HCT116 (cell line): ENCODE measurements at regions not wholly inside any gene's neighbourhood (a gene's known extent, or its start where the extent isn't known, plus 50 kb on each side); places are given as distances from the start of the nearest gene placed in this dataset.

Experiments
- ATAC-seq: fragments of 200-7000 bp; cut with Tn5 transposase; 2 replicates; pipeline ENCODE4 v1.9.1; 2020; ENCODE audit warnings: mild to moderate bottlenecking, moderate library complexity
- BruUV-seq: library from RNA; stranded (reverse); fragments of 400-500 nt; replicated peaks from 2 replicates; lab custom pipeline; 2021; lab: Mats Ljungman, UMichigan
- CTCF ChIA-PET: fragments of 300-600 bp; sonication (Branson Sonifier 250); formaldehyde crosslinking; loops from one replicate; lab custom pipeline; 2021; ENCODE audit warnings: antibody characterized with exemption; lab: Charles Lee
- POLR2A ChIA-PET: fragments of 300-600, 350-600 bp; sonication (Branson Sonifier 250); formaldehyde crosslinking; loops from one replicate; lab custom pipeline; 2021; ENCODE audit warnings: antibody characterized with exemption; lab: Charles Lee
- RAD21 ChIA-PET, 2 experiments: fragments of 300-600 bp; sonication (Branson Sonifier 250); formaldehyde crosslinking; loops; one replicate each; lab custom pipeline; 2023; ENCODE audit warnings: low total read pairs in 2 of 2; ENCODE audit not compliant: uncharacterized antibody in 2 of 2, unreplicated experiment in 2 of 2, low non-redundant PET in 1 of 2; lab: Charles Lee
- DNase-seq: peaks from one replicate; pipeline ENCODE4 v3.0.0-alpha.2; 2010; ENCODE audit warnings: low read depth, low spot score
- H2AFZ ChIP-seq: fragments of 200-600 bp; shearing (Covaris generic), sonication (generic); 2 replicates; pipeline ENCODE4 v1.6.1; 2017; ENCODE audit warnings: low read depth, mixed run types, mixed read lengths, antibody characterized with exemption, low read length; ENCODE audit not compliant: poor library complexity, severe bottlenecking
- H3K27ac ChIP-seq: 2 replicates; pipeline ENCODE4 v1.5.1; 2012; ENCODE audit warnings: low read depth, low read length
- H3K27me3 ChIP-seq: fragments of 200-600 bp; sonication (generic); 2 replicates; pipeline ENCODE4 v1.6.1; 2016; ENCODE audit warnings: mixed run types, low read length, mixed read lengths; ENCODE audit not compliant: insufficient read depth
- H3K36me3 ChIP-seq, 2 experiments: fragments of 200-500 bp in 1 of 2; fragments of 200-600 bp in 1 of 2; sonication (Bioruptor generic) in 1 of 2; sonication (generic) in 1 of 2; 2 replicates each; pipeline versions ENCODE4 v1.5.1 to v1.6.1; 2014 to 2016; ENCODE audit warnings: low read length in 2 of 2, inconsistent platforms in 1 of 2, mixed read lengths in 1 of 2, mixed run types in 1 of 2; ENCODE audit not compliant: insufficient read depth in 2 of 2, control insufficient read depth in 1 of 2
- H3K4me1 ChIP-seq, 2 experiments: fragments of 200-600 bp in 1 of 2; sonication (generic) in 1 of 2; 2 replicates each; pipeline versions ENCODE4 v1.5.1 to v1.6.1; 2012 to 2017; ENCODE audit warnings: low read length in 2 of 2, inconsistent platforms in 1 of 2, mild to moderate bottlenecking in 1 of 2, mixed read lengths in 1 of 2, mixed run types in 1 of 2, moderate library complexity in 1 of 2; ENCODE audit not compliant: insufficient read depth in 2 of 2, control insufficient read depth in 1 of 2
- H3K4me2 ChIP-seq: fragments of 200-600 bp; sonication (generic); 2 replicates; pipeline ENCODE4 v1.6.1; 2017; ENCODE audit warnings: mixed run types, low read length, mixed read lengths
- H3K4me3 ChIP-seq, 2 experiments: fragments of 200-600 bp in 1 of 2; sonication (generic) in 1 of 2; replicated peaks in 1 of 2; 2 replicates each; pipeline ENCODE4 v1.5.1; 2011 to 2016; ENCODE audit warnings: low read length in 2 of 2, control low read depth in 1 of 2, low read depth in 1 of 2, mild to moderate bottlenecking in 1 of 2, mixed read lengths in 1 of 2, mixed run types in 1 of 2
- H3K79me2 ChIP-seq: fragments of 200-600 bp; sonication (generic); 2 replicates; pipeline ENCODE4 v1.6.1; 2017; ENCODE audit warnings: mild to moderate bottlenecking, mixed run types, low read length, moderate library complexity, mixed read lengths; ENCODE audit not compliant: insufficient read depth
- H3K9ac ChIP-seq: fragments of 200-600 bp; sonication (generic); 2 replicates; pipeline ENCODE4 v1.6.1; 2016; ENCODE audit warnings: low read length, mixed read lengths
- H3K9me2 ChIP-seq: fragments of 200-600 bp; sonication (generic), shearing (Covaris generic); 2 replicates; pipeline ENCODE4 v1.6.1; 2017; ENCODE audit warnings: mixed run types, mild to moderate bottlenecking, moderate library complexity; ENCODE audit not compliant: insufficient read depth
- H3K9me3 ChIP-seq, 2 experiments: fragments of 200-500 bp in 1 of 2; fragments of 200-600 bp in 1 of 2; sonication (Bioruptor generic) in 1 of 2; sonication (generic) in 1 of 2; 2 replicates each; pipeline ENCODE4 v1.6.1; 2014 to 2017; ENCODE audit warnings: low read length in 2 of 2, mixed read lengths in 2 of 2, inconsistent platforms in 1 of 2, low read depth in 1 of 2, mild to moderate bottlenecking in 1 of 2, mixed run types in 1 of 2, moderate library complexity in 1 of 2; ENCODE audit not compliant: control insufficient read depth in 1 of 2, insufficient read depth in 1 of 2
- H4K20me1 ChIP-seq: fragments of 200-600 bp; sonication (generic), shearing (Covaris generic); 2 replicates; pipeline ENCODE4 v1.6.1; 2017; ENCODE audit warnings: mixed run types, mild to moderate bottlenecking, moderate library complexity; ENCODE audit not compliant: insufficient read depth
- CEBPB ChIP-seq: IDR thresholded peaks from 2 replicates; pipeline ENCODE4 v1.6.1; 2012; ENCODE audit warnings: low read depth
- CTCF ChIP-seq, 3 experiments: fragments of 200-600 bp in 1 of 3; sonication (generic) in 1 of 3; IDR thresholded peaks in 2 of 3; conservative IDR thresholded peaks in 1 of 3; 2 replicates each; pipeline ENCODE4 v1.5.1; 2012 to 2017; ENCODE audit warnings: low read depth in 2 of 3, low read length in 2 of 3, antibody characterized with exemption in 1 of 3, borderline replicate concordance in 1 of 3, control low read depth in 1 of 3, mild to moderate bottlenecking in 1 of 3, mixed read lengths in 1 of 3, mixed run types in 1 of 3, moderate library complexity in 1 of 3; ENCODE audit not compliant: insufficient read depth in 1 of 3
- EGR1 ChIP-seq: IDR thresholded peaks from 2 replicates; pipeline ENCODE4 v1.6.1; 2012; ENCODE audit warnings: low read depth
- ELF1 ChIP-seq: IDR thresholded peaks from 2 replicates; pipeline ENCODE4 v1.6.1; 2012; ENCODE audit warnings: low read depth, borderline replicate concordance
- EZH2phosphoT487 ChIP-seq: fragments of 200-600 bp; IDR thresholded peaks from 2 replicates; pipeline ENCODE4 v1.6.1; 2018; ENCODE audit warnings: antibody characterized with exemption, borderline replicate concordance
- FOSL1 ChIP-seq: IDR thresholded peaks from 2 replicates; pipeline ENCODE4 v1.6.1; 2012; ENCODE audit warnings: low read depth
- JUND ChIP-seq: IDR thresholded peaks from 2 replicates; pipeline ENCODE4 v1.6.1; 2012
- POLR2AphosphoS5 ChIP-seq: IDR thresholded peaks from 2 replicates; pipeline ENCODE4 v1.6.1; 2011; ENCODE audit warnings: mild to moderate bottlenecking, low read depth, low read length, moderate library complexity
- REST ChIP-seq: IDR thresholded peaks from 2 replicates; pipeline ENCODE4 v1.6.1; 2012; ENCODE audit warnings: low read depth
- SRF ChIP-seq: IDR thresholded peaks from 2 replicates; pipeline ENCODE4 v1.6.1; 2012; ENCODE audit warnings: low read depth
- YY1 ChIP-seq: IDR thresholded peaks from 2 replicates; pipeline ENCODE4 v1.6.1; 2011; ENCODE audit warnings: low read length, low read depth, moderate library complexity, mild to moderate bottlenecking; ENCODE audit not compliant: insufficient replicate concordance; ENCODE audit errors: extremely low read depth
- ZNF274 ChIP-seq: fragments of 200-500 bp; sonication (Bioruptor generic); IDR thresholded peaks from 2 replicates; pipeline ENCODE4 v1.6.1; 2014; ENCODE audit warnings: mild to moderate bottlenecking, low read depth, low read length, inconsistent platforms
- intact Hi-C: fragments of 100-400 bp; cut with micrococcal nuclease; formaldehyde crosslinking; loops from 2 replicates; pipeline ENCODE4 v1.10.0; 2022
- TF ChIP-seq, protein P1 (sequence below): IDR thresholded peaks from 2 replicates; pipeline ENCODE4 v1.6.1; 2011; ENCODE audit warnings: mild to moderate bottlenecking, low read length, moderate library complexity; ENCODE audit not compliant: insufficient replicate concordance; ENCODE audit errors: extremely low read depth

- TF ChIP-seq REST: no peak
These were observed 262.7 kb upstream of the KLHL1 start (continued) for GRCh38 chr13:70370924-70371323.

DNA sequence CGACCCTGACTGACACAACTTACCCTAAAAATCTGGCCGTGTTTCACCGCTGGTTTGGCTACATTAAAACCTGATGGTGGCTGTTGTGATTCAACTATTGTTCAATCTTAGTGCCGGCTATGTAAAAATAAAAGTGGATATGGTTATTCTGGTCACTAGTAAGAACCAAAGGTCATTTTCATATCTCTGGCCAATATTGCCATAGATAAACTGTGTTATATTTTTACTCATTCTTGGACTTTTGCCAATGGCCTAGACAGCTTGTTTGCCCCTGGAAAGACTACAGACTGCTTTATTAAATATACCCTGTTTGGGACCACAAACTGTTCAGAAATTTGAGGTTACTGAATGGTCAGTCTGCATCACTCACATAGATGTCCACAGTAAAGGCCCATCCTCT lies 258.5 kb upstream of the KLHL1 start:
- BruUV-seq: no TSS peak
- DNase-seq (no peak), ATAC-seq (no peak)
- H3K36me3 ChIP-seq: no peaks in the 10 kb centered on the region
- H3K9me3 ChIP-seq: no peaks in the 10 kb centered on the region
- H3K79me2 ChIP-seq: no peaks in the 10 kb centered on the region
- no peak overlapping the region for H3K27ac ChIP-seq
- no peaks in the 10 kb centered on the region for H3K4me1 ChIP-seq
- H3K9ac ChIP-seq: no peak overlapping the region
- CTCF ChIA-PET: no interaction called here
- no peaks in the 10 kb centered on the region for H4K20me1 ChIP-seq
- H3K4me2 ChIP-seq: no peak overlapping the region
- no peak overlapping the region for H3K4me3 ChIP-seq
- no peaks in the 10 kb centered on the region for H3K9me2 ChIP-seq
- intact Hi-C loops: loop anchor here (10.0 kb wide), 1 partner anchor 422 kb away; no protein-coding TSS in a partner anchor
- no peak for TF ChIP-seq REST
- TF ChIP-seq, protein P1, sequence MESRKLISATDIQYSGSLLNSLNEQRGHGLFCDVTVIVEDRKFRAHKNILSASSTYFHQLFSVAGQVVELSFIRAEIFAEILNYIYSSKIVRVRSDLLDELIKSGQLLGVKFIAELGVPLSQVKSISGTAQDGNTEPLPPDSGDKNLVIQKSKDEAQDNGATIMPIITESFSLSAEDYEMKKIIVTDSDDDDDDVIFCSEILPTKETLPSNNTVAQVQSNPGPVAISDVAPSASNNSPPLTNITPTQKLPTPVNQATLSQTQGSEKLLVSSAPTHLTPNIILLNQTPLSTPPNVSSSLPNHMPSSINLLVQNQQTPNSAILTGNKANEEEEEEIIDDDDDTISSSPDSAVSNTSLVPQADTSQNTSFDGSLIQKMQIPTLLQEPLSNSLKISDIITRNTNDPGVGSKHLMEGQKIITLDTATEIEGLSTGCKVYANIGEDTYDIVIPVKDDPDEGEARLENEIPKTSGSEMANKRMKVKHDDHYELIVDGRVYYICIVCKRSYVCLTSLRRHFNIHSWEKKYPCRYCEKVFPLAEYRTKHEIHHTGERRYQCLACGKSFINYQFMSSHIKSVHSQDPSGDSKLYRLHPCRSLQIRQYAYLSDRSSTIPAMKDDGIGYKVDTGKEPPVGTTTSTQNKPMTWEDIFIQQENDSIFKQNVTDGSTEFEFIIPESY: no peak
- TF ChIP-seq EZH2phosphoT487: no peak
- no peak for TF ChIP-seq POLR2AphosphoS5
- no peak for TF ChIP-seq ELF1
- TF ChIP-seq CEBPB: no peak
- no peak for TF ChIP-seq ZNF274
- TF ChIP-seq CTCF (IDR thresholded peaks at IDR 0.05 in 2 of 3, conservative IDR thresholded peaks at IDR 0.05 in 1 of 3; ENCODE audit: borderline replicate concordance in 1 of 3, insufficient read depth in 1 of 3, low read depth in 2 of 3, low read length in 2 of 3): no peak
- TF ChIP-seq YY1: no peak
- TF ChIP-seq FOSL1: no peak
- TF ChIP-seq JUND: no peak
- TF ChIP-seq SRF: no peak
- TF ChIP-seq EGR1: no peak
- RAD21 ChIA-PET: no interaction called here
- H3K27me3 ChIP-seq: no peaks in the 10 kb centered on the region
- no peak overlapping the region for H2AFZ ChIP-seq
- POLR2A ChIA-PET: no interaction called here
